IMR-90 (cell line): ENCODE measurements at regions not wholly inside any gene's neighbourhood (a gene's known extent, or its start where the extent isn't known, plus 50 kb on each side); places are given as distances from the start of the nearest gene placed in this dataset.
"Not testable (repeated sequence)": the region's sequence is repeated elsewhere in the genome, so short reads cannot be mapped to it uniquely, and the experiment has no call there.

Experiments
- BHLHE40 ChIP-seq: fragments of 150-350 bp; IDR thresholded peaks from 2 replicates; pipeline ENCODE4 v1.6.1; 2016; ENCODE audit warnings: mild to moderate bottlenecking, low read depth, low read length
- CTCF ChIP-seq: conservative IDR thresholded peaks from 2 replicates; pipeline ENCODE4 v1.5.1; 2012; ENCODE audit warnings: mild to moderate bottlenecking, low read depth, low read length, improper control_type of control experiment
- MAZ ChIP-seq: IDR thresholded peaks from 2 replicates; pipeline ENCODE4 v1.6.1; 2012; ENCODE audit warnings: low read depth, mild to moderate bottlenecking, low read length, improper control_type of control experiment, moderate library complexity, borderline replicate concordance
- POLR2A ChIP-seq: IDR thresholded peaks from 2 replicates; pipeline ENCODE4 v1.6.1; 2012; ENCODE audit warnings: mild to moderate bottlenecking, low read depth, low read length

- not testable (repeated sequence) for TF ChIP-seq CTCF, BHLHE40, MAZ, POLR2A
These were observed 67.4 kb downstream of the ARL6IP4 start for GRCh38 chr12:123047892-123048291.
